T-cell (primary cell): ENCODE measurements at regions not wholly inside any gene's neighbourhood (a gene's known extent, or its start where the extent isn't known, plus 50 kb on each side); places are given as distances from the start of the nearest gene placed in this dataset.

ENCODE experiments used
- ATAC-seq, 4 experiments: fragments of 200-7000 bp in 3 of 4; fragments of 150-1000 bp in 1 of 4; cut with Tn5 transposase; replicated peaks in 1 of 4; 1 replicate in 3 of 4; 2 replicates in 1 of 4; pipeline ENCODE4 v1.10.0; 2021; ENCODE audit warnings: moderate library complexity in 3 of 4, mild to moderate bottlenecking in 2 of 4, moderate number of reproducible peaks in 1 of 4
- CTCF ChIA-PET, 2 donors: fragments of 300-600 bp; sonication (Branson Sonifier 250); formaldehyde crosslinking; loops; one replicate each; lab custom pipeline; 2022; ENCODE audit warnings: antibody characterized with exemption in 2 of 2; lab: Charles Lee
- POLR2A ChIA-PET, 2 donors: fragments of 300-600 bp; sonication (Branson Sonifier 250); formaldehyde crosslinking; loops; one replicate each; lab custom pipeline; 2022; ENCODE audit warnings: antibody characterized with exemption in 2 of 2; lab: Charles Lee
- DNase-seq, 35 experiments: peaks; one replicate each; pipeline versions ENCODE4 v3.0.0 to v3.0.0-alpha.2; 2013 to 2023
- H3K27ac ChIP-seq: one replicate; pipeline ENCODE4 v1.5.1; 2013; ENCODE audit warnings: low read length
- H3K27me3 ChIP-seq, 2 experiments: replicated peaks in 1 of 2; 1 replicate in 1 of 2; 2 replicates in 1 of 2; pipeline versions ENCODE4 v1.6.1 to v1.7.0; 2013; ENCODE audit warnings: low read length in 1 of 2, mixed read lengths in 1 of 2; ENCODE audit not compliant: control insufficient read depth in 2 of 2, insufficient read depth in 2 of 2; ENCODE audit errors: extremely low read depth in 1 of 2
- H3K36me3 ChIP-seq, 2 donors: 1 replicate in 1 of 2; 2 replicates in 1 of 2; pipeline versions ENCODE4 v1.6.1 to v1.7.0; 2013; ENCODE audit warnings: low read length in 1 of 2; ENCODE audit not compliant: control insufficient read depth in 2 of 2, insufficient read depth in 1 of 2; ENCODE audit errors: extremely low read depth in 1 of 2
- H3K4me1 ChIP-seq, 2 experiments: 1 replicate in 1 of 2; 2 replicates in 1 of 2; pipeline versions ENCODE4 v1.6.1 to v1.7.0; 2013; ENCODE audit warnings: low read length in 2 of 2, mixed read lengths in 1 of 2; ENCODE audit not compliant: insufficient read depth in 2 of 2, control insufficient read depth in 1 of 2; ENCODE audit errors: extremely low read depth in 1 of 2
- H3K4me3 ChIP-seq, 2 donors: 1 replicate in 1 of 2; 2 replicates in 1 of 2; pipeline versions ENCODE4 v1.5.1 to v1.7.0; 2013; ENCODE audit warnings: mild to moderate bottlenecking in 2 of 2, low read length in 1 of 2, moderate library complexity in 1 of 2; ENCODE audit not compliant: control insufficient read depth in 1 of 2; ENCODE audit errors: extremely low read depth in 1 of 2
- H3K9me3 ChIP-seq: 2 replicates; pipeline ENCODE4 v1.7.0; 2013
- H3K27ac Mint-ChIP-seq, 2 donors: one replicate each; pipeline ENCODE4 v1.8.0; 2020 to 2021; ENCODE audit warnings: mild to moderate bottlenecking in 2 of 2, mixed read lengths in 2 of 2
- H3K27me3 Mint-ChIP-seq, 2 donors: one replicate each; pipeline ENCODE4 v1.8.0; 2021 to 2022; ENCODE audit warnings: mixed read lengths in 2 of 2
- H3K36me3 Mint-ChIP-seq: one replicate; pipeline ENCODE4 v1.8.0; 2021; ENCODE audit warnings: mixed read lengths
- H3K4me1 Mint-ChIP-seq, 3 donors: one replicate each; pipeline ENCODE4 v1.8.0; 2020 to 2022; ENCODE audit warnings: mixed read lengths in 3 of 3, mild to moderate bottlenecking in 1 of 3
- H3K4me3 Mint-ChIP-seq, 3 donors: one replicate each; pipeline ENCODE4 v1.8.0; 2020 to 2022; ENCODE audit warnings: mild to moderate bottlenecking in 3 of 3, mixed read lengths in 3 of 3, moderate library complexity in 3 of 3
- H3K9me3 Mint-ChIP-seq, 3 donors: one replicate each; pipeline ENCODE4 v1.8.0; 2020 to 2022; ENCODE audit warnings: mixed read lengths in 3 of 3
- WGBS: methylation state at CpG from one replicate; pipeline ENCODE4 v1.1.5; 2013; ENCODE audit warnings: missing lambda C conversion rate; ENCODE audit not compliant: insufficient coverage; 5-methylcytosine and 5-hydroxymethylcytosine counted together

GRCh38 chr16:73753931-73754330 lies 542.7 kb upstream of the PSMD7 start:
- H3K4me3 ChIP-seq = no peak overlapping the region
- no peak for ATAC-seq
- H3K4me1 Mint-ChIP-seq = no peaks in the 10 kb centered on the region
- H3K27ac ChIP-seq = no peak overlapping the region
- ChIA-PET POLR2A (no interaction called here), CTCF (no interaction called here)
- H3K27me3 ChIP-seq = no peaks in the 10 kb centered on the region
- H3K9me3 ChIP-seq = no peaks in the 10 kb centered on the region
- no peak overlapping the region for H3K4me3 Mint-ChIP-seq
- H3K27me3 Mint-ChIP-seq = peaks cover 0 to 3% of the 10 kb centered on the region in 2 donors
- no peaks in the 10 kb centered on the region for H3K36me3 Mint-ChIP-seq
- H3K4me1 ChIP-seq = no peaks in the 10 kb centered on the region
- H3K27ac Mint-ChIP-seq = no peak overlapping the region
- no CpG with 5 or more reads among the region's 3 CpGs for WGBS
- no peaks in the 10 kb centered on the region for H3K36me3 ChIP-seq
- DNase-seq = no peak
- H3K9me3 Mint-ChIP-seq = peaks cover 3 to 14% (median 5%) of the 10 kb centered on the region in 3 donors

- no peaks in the 10 kb centered on the region for H3K36me3 ChIP-seq
- Mint-ChIP-seq H3K27ac (no peak overlapping the region), H3K4me1 (no peaks in the 10 kb centered on the region), H3K9me3 (peaks cover 4 to 14% (median 5%) of the 10 kb centered on the region in 3 donors), H3K4me3 (no peak overlapping the region), H3K27me3 (no peaks in the 10 kb centered on the region), H3K36me3 (no peaks in the 10 kb centered on the region)
- CTCF ChIA-PET = interaction anchor here in 1 of 2 donors (0.5 kb wide), 1 partner anchor 1265 kb away, joined by 3 read pairs; no protein-coding TSS in a partner anchor
- no peak overlapping the region for H3K4me3 ChIP-seq
- no CpG with 5 or more reads among the region's 3 CpGs for WGBS
- H3K27ac ChIP-seq = no peak overlapping the region
- no peaks in the 10 kb centered on the region for H3K27me3 ChIP-seq
- POLR2A ChIA-PET = no interaction called here
- ATAC-seq (no peak), DNase-seq (no peak)
- no peaks in the 10 kb centered on the region for H3K4me1 ChIP-seq
- no peaks in the 10 kb centered on the region for H3K9me3 ChIP-seq
These were observed 546.0 kb upstream of the PSMD7 start for GRCh38 chr16:73750639-73751038.

- ATAC-seq = no peak
- H3K27ac Mint-ChIP-seq = no peak overlapping the region
- CTCF ChIA-PET = no interaction called here
These were observed 549.3 kb upstream of the PSMD7 start for GRCh38 chr16:73747328-73747727.

GRCh38 chr16:73746554-73746953 lies 550.1 kb upstream of the PSMD7 start:
- no peak overlapping the region for H3K27ac ChIP-seq
- H3K36me3 ChIP-seq = no peaks in the 10 kb centered on the region
- H3K9me3 ChIP-seq = no peaks in the 10 kb centered on the region
- ChIA-PET POLR2A (no interaction called here), CTCF (no interaction called here)
- no peaks in the 10 kb centered on the region for H3K4me1 ChIP-seq
- no peak overlapping the region for H3K4me3 ChIP-seq
- no peaks in the 10 kb centered on the region for H3K4me1 Mint-ChIP-seq
- DNase-seq = no peak
- peaks cover 5 to 17% (median 15%) of the 10 kb centered on the region in 3 donors for H3K9me3 Mint-ChIP-seq
- no peaks in the 10 kb centered on the region for H3K36me3 Mint-ChIP-seq
- H3K27ac Mint-ChIP-seq = no peak overlapping the region
- no peak for ATAC-seq
- H3K4me3 Mint-ChIP-seq = no peak overlapping the region
- H3K27me3 ChIP-seq = no peaks in the 10 kb centered on the region
- WGBS = 80% methylated on average over 1 of the region's 2 CpGs
- peaks cover 0 to 4% of the 10 kb centered on the region in 2 donors for H3K27me3 Mint-ChIP-seq

More at GRCh38 chr16:73747328-73747727, 549.3 kb upstream of the PSMD7 start:
- H3K9me3 Mint-ChIP-seq = peaks cover 5 to 17% (median 15%) of the 10 kb centered on the region in 3 donors
- no peaks in the 10 kb centered on the region for H3K36me3 Mint-ChIP-seq
- H3K4me1 ChIP-seq = no peaks in the 10 kb centered on the region
- POLR2A ChIA-PET = no interaction called here
- peaks cover 0 to 2% of the 10 kb centered on the region in 2 donors for H3K27me3 Mint-ChIP-seq
- DNase-seq = no peak
- no peak overlapping the region for H3K4me3 Mint-ChIP-seq
- no peaks in the 10 kb centered on the region for H3K4me1 Mint-ChIP-seq
- H3K36me3 ChIP-seq = no peaks in the 10 kb centered on the region
- H3K27ac ChIP-seq = no peak overlapping the region
- no peaks in the 10 kb centered on the region for H3K9me3 ChIP-seq
- no peaks in the 10 kb centered on the region for H3K27me3 ChIP-seq
- H3K4me3 ChIP-seq = no peak overlapping the region

GRCh38 chr16:73743665-73744496 lies 552.7 kb upstream of the PSMD7 start:
- Mint-ChIP-seq H3K27me3 (peaks cover 0 to 5% of the 10 kb centered on the region in 2 donors), H3K27ac (no peak overlapping the region), H3K4me3 (no peak overlapping the region), H3K36me3 (no peaks in the 10 kb centered on the region), H3K9me3 (peaks cover 0 to 15% (median 7%) of the 10 kb centered on the region in 3 donors), H3K4me1 (no peaks in the 10 kb centered on the region)
- no peak for ATAC-seq
- ChIA-PET POLR2A (no interaction called here), CTCF (no interaction called here)
- Histone ChIP-seq H3K36me3 (no peaks in the 10 kb centered on the region), H3K27ac (no peak overlapping the region), H3K4me1 (no peaks in the 10 kb centered on the region), H3K4me3 (no peak overlapping the region), H3K9me3 (no peaks in the 10 kb centered on the region), H3K27me3 (no peaks in the 10 kb centered on the region)
- DNase-seq = no peak
- WGBS = 67% methylated on average over 5 of the region's 11 CpGs

- Histone ChIP-seq H3K27me3 (no peaks in the 10 kb centered on the region), H3K4me1 (no peaks in the 10 kb centered on the region), H3K36me3 (no peaks in the 10 kb centered on the region), H3K4me3 (no peak overlapping the region), H3K9me3 (no peaks in the 10 kb centered on the region), H3K27ac (no peak overlapping the region)
- Mint-ChIP-seq H3K36me3 (no peaks in the 10 kb centered on the region), H3K4me1 (no peaks in the 10 kb centered on the region), H3K27me3 (peaks cover 0 to 6% of the 10 kb centered on the region in 2 donors), H3K4me3 (no peak overlapping the region), H3K9me3 (peaks cover 6 to 7% (median 6%) of the 10 kb centered on the region in 3 donors), H3K27ac (no peak overlapping the region)
- ChIA-PET CTCF (no interaction called here), POLR2A (no interaction called here)
- no peak for DNase-seq
- WGBS = 92% methylated on average over 4 of the region's 4 CpGs
- ATAC-seq = no peak
These were observed 557.4 kb upstream of the PSMD7 start for GRCh38 chr16:73739049-73739769.
